HepG2 (cell line): ENCODE measurements at regions not wholly inside any gene's neighbourhood (a gene's known extent, or its start where the extent isn't known, plus 50 kb on each side); places are given as distances from the start of the nearest gene placed in this dataset.

Source experiments
- SIN3A ChIP-seq: IDR thresholded peaks from 2 replicates; pipeline ENCODE4 v1.6.1; 2011; ENCODE audit warnings: low read depth, mild to moderate bottlenecking, control low read depth, low read length, borderline replicate concordance
- SMC3 ChIP-seq: IDR thresholded peaks from 2 replicates; pipeline ENCODE4 v1.6.1; 2011; ENCODE audit warnings: low read length, improper control_type of control experiment
- ZNF737 ChIP-seq: sonication (generic); formaldehyde crosslinking; IDR thresholded peaks from 2 replicates; pipeline ENCODE4 v1.5.0; 2020; ENCODE audit warnings: missing genetic modification reagents, mild to moderate bottlenecking, borderline replicate concordance

- TF ChIP-seq ZNF737 (CRISPR knock-in tag) (no peak), SMC3 (no peak), SIN3A (no peak)
Measured at GRCh38 chr10:113348694-113349093, 204.2 kb upstream of the HABP2 start.
